ENCODE measurements at regions not wholly inside any gene's neighbourhood (a gene's known extent, or its start where the extent isn't known, plus 50 kb on each side); places are given as distances from the start of the nearest gene placed in this dataset.

GRCh38 chr15:39025881-39026280 is 461.3 kb upstream of the RASGRP1 start:
- intact Hi-C loops (cut with DNase I; ENCODE audit: low total_unique reads): no loop called here
- peak overlapping the region in 1 of 2 donors; percentile 28 for H3K27ac ChIP-seq
- TF ChIP-seq CTCF (IDR thresholded peaks at IDR 0.05): no peak

GRCh38 chr15:39028069-39028468 is 463.5 kb upstream of the RASGRP1 start:
- DNase-seq: peak in 1 of 2 donors; percentile 32
- no peaks in the 10 kb centered on the region for H3K27me3 ChIP-seq
- peaks cover 0 to 7% (median 0%) of the 10 kb centered on the region in 4 donors for H3K4me1 ChIP-seq
- intact Hi-C loops (cut with DNase I; ENCODE audit: low total_unique reads): no loop called here
- H3K4me3 ChIP-seq: no peak overlapping the region
- H3K9me3 ChIP-seq: no peaks in the 10 kb centered on the region
- no peak for TF ChIP-seq CTCF (IDR thresholded peaks at IDR 0.05)
- H3K36me3 ChIP-seq: no peaks in the 10 kb centered on the region
- H3K27ac ChIP-seq: no peak overlapping the region

More at GRCh38 chr15:39025881-39026280, 461.3 kb upstream of the RASGRP1 start:
- H3K4me3 ChIP-seq: no peak overlapping the region
- H3K4me1 ChIP-seq: no peaks in the 10 kb centered on the region
- no peaks in the 10 kb centered on the region for H3K27me3 ChIP-seq
- no peak for DNase-seq
- no peaks in the 10 kb centered on the region for H3K9me3 ChIP-seq
- no peaks in the 10 kb centered on the region for H3K36me3 ChIP-seq

GRCh38 chr15:39029741-39030140 is 465.1 kb upstream of the RASGRP1 start:
- DNase-seq: no peak
- no peak for TF ChIP-seq CTCF (IDR thresholded peaks at IDR 0.05)
- Histone ChIP-seq H3K9me3 (no peaks in the 10 kb centered on the region), H3K36me3 (no peaks in the 10 kb centered on the region), H3K4me1 (peaks cover 0 to 7% (median 0%) of the 10 kb centered on the region in 4 donors), H3K27ac (no peak overlapping the region), H3K4me3 (no peak overlapping the region), H3K27me3 (no peaks in the 10 kb centered on the region)
- intact Hi-C loops (cut with DNase I; ENCODE audit: low total_unique reads): no loop called here

- DNase-seq: no peak
- intact Hi-C loops (cut with DNase I; ENCODE audit: low total_unique reads): no loop called here
- peaks cover 0 to 7% (median 0%) of the 10 kb centered on the region in 4 donors for H3K4me1 ChIP-seq
- no peaks in the 10 kb centered on the region for H3K36me3 ChIP-seq
- no peak overlapping the region for H3K4me3 ChIP-seq
- no peak overlapping the region for H3K27ac ChIP-seq
- TF ChIP-seq CTCF (IDR thresholded peaks at IDR 0.05): no peak
- H3K9me3 ChIP-seq: no peaks in the 10 kb centered on the region
- no peaks in the 10 kb centered on the region for H3K27me3 ChIP-seq
Measured at GRCh38 chr15:39030291-39031070, 465.9 kb upstream of the RASGRP1 start.

- H3K27ac ChIP-seq: no peak overlapping the region
- H3K4me3 ChIP-seq: no peak overlapping the region
- H3K36me3 ChIP-seq: no peaks in the 10 kb centered on the region
- no peaks in the 10 kb centered on the region for H3K9me3 ChIP-seq
- DNase-seq: no peak
- no peak for TF ChIP-seq CTCF (IDR thresholded peaks at IDR 0.05)
- peaks cover 0 to 7% (median 0%) of the 10 kb centered on the region in 4 donors for H3K4me1 ChIP-seq
- H3K27me3 ChIP-seq: no peaks in the 10 kb centered on the region
- intact Hi-C loops (cut with DNase I; ENCODE audit: low total_unique reads): no loop called here
Measured at GRCh38 chr15:39031596-39031995, 467.0 kb upstream of the RASGRP1 start.
